ENCODE measurements at regions not wholly inside any gene's neighbourhood (a gene's known extent, or its start where the extent isn't known, plus 50 kb on each side); places are given as distances from the start of the nearest gene placed in this dataset.

DNA sequence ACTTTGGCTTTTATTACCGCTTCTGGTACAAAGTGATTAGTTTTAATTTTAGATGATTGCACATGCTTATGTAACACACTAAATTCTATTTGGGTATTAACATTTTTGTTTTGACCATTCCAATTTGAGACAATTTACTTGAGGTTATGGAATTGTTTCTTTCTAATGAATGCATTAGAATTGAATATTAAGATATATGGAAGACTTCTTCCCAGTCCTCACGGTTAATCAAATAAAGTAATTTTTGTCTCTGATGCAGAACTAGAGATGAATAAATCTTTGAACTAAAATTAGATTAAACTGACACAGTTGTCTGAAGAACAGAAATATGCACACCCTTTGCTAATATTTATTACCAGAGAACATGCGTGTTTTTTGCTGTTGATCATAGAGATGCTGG lies 127.1 kb upstream of the FBXL17 start:
- H3K9ac ChIP-seq (ENCODE audit: control insufficient read depth, insufficient read depth, low read length), result no peak overlapping the region
- ChIA-PET SMC1A (ENCODE audit: uncharacterized antibody, unreplicated experiment) (interaction anchor here (0.5 to 0.7 kb wide), 2 partner anchors 67 to 792 kb away, joined by 3 read pairs; no protein-coding TSS in a partner anchor), POLR2A (no interaction called here), RAD21 (ENCODE audit: unreplicated experiment) (no interaction called here), CTCF (no interaction called here)
- ATAC-seq (no peak), FAIRE-seq (no peak), DNase-seq (ENCODE audit: low read depth, low spot score) (no peak)
- no peak overlapping the region for H3K4me2 ChIP-seq (ENCODE audit: control insufficient read depth, insufficient read depth)
- H3K27ac ChIP-seq (ENCODE audit: control insufficient read depth, insufficient read depth), result no peak overlapping the region
- H3K27me3 ChIP-seq (replicated peaks in 1 of 2; ENCODE audit: control insufficient read depth in 2 of 2, insufficient read depth in 2 of 2, low read length in 1 of 2), result no peaks in the 10 kb centered on the region; a peak in 1 of 4 replicates
- no peaks in the 10 kb centered on the region for H3K36me3 ChIP-seq (ENCODE audit: control insufficient read depth in 2 of 2, insufficient read depth in 2 of 2, low read length in 1 of 2)
- no peaks in the 10 kb centered on the region for H3K9me3 ChIP-seq (replicated peaks; ENCODE audit: control insufficient read depth, insufficient read depth, low read length)
- in situ Hi-C loops (cut with MboI) (no loop called here), intact Hi-C loops (cut with micrococcal nuclease; ENCODE audit: unreplicated experiment) (no loop called here)
- WGBS (ENCODE audit: insufficient coverage, insufficient replicate concordance, low lambda C conversion rate, missing lambda C conversion rate), result 76% methylated on average over 3 of the region's 3 CpGs
- H3K4me1 ChIP-seq (ENCODE audit: control insufficient read depth, insufficient read depth, low read length), result no peaks in the 10 kb centered on the region
- no peak for TF ChIP-seq EGR1 (IDR thresholded peaks at IDR 0.05; ENCODE audit: borderline replicate concordance in 1 of 2, low read depth in 2 of 2, low read length in 2 of 2)
- TF ChIP-seq ZNF217 (IDR thresholded peaks at IDR 0.05), result no peak
- TF ChIP-seq RBBP5 (conservative IDR thresholded peaks at IDR 0.05), result no peak
- no peak for TF ChIP-seq RB1 (IDR thresholded peaks at IDR 0.05; ENCODE audit: borderline replicate concordance)
- TF ChIP-seq RUNX3 (IDR thresholded peaks at IDR 0.05; ENCODE audit: low read length), result no peak
- no TSS peak for BruUV-seq (replicated peaks)
- H2AFZ ChIP-seq (ENCODE audit: control insufficient read depth, low read depth, low read length), result no peak overlapping the region
- no peaks in the 10 kb centered on the region for H3K79me2 ChIP-seq (ENCODE audit: control insufficient read depth, insufficient read depth, low read length)
- H4K20me1 ChIP-seq (ENCODE audit: control insufficient read depth, insufficient read depth), result no peaks in the 10 kb centered on the region
- no peak overlapping the region for H3K4me3 ChIP-seq

DNA sequence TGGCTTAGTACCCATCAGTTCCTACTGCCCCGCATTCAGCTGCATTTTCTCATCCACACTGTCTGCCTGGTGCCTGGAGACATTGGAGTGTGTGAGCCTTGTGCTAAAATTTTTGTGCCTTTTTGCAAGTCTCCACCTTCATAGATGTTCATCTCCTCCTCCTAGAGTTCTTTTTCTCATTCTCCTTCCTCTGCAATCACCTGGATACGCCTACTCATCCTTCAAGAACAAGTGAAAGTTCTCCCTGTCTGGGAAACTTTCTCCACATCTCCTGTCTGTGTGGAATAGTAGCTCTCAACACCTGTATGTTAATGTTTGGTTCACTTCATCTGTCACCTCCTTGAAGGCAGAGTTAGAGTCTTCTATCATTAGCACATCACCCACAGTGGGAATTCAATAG lies 125.7 kb upstream of the FBXL17 start:
- Histone ChIP-seq H3K9me3 (replicated peaks; ENCODE audit: control insufficient read depth, insufficient read depth, low read length) (no peaks in the 10 kb centered on the region), H3K4me2 (ENCODE audit: control insufficient read depth, insufficient read depth) (no peak overlapping the region), H3K36me3 (ENCODE audit: control insufficient read depth in 2 of 2, insufficient read depth in 2 of 2, low read length in 1 of 2) (no peaks in the 10 kb centered on the region), H2AFZ (ENCODE audit: control insufficient read depth, low read depth, low read length) (no peak overlapping the region), H3K27ac (ENCODE audit: control insufficient read depth, insufficient read depth) (no peak overlapping the region), H3K4me3 (no peak overlapping the region), H3K79me2 (ENCODE audit: control insufficient read depth, insufficient read depth, low read length) (no peaks in the 10 kb centered on the region), H4K20me1 (ENCODE audit: control insufficient read depth, insufficient read depth) (no peaks in the 10 kb centered on the region), H3K27me3 (replicated peaks in 1 of 2; ENCODE audit: control insufficient read depth in 2 of 2, insufficient read depth in 2 of 2, low read length in 1 of 2) (no peaks in the 10 kb centered on the region; a peak in 1 of 4 replicates), H3K4me1 (ENCODE audit: control insufficient read depth, insufficient read depth, low read length) (no peaks in the 10 kb centered on the region), H3K9ac (ENCODE audit: control insufficient read depth, insufficient read depth, low read length) (no peak overlapping the region)
- ATAC-seq (no peak), DNase-seq (ENCODE audit: low read depth, low spot score) (no peak), FAIRE-seq (no peak)
- BruUV-seq (replicated peaks), result no TSS peak
- intact Hi-C loops (cut with micrococcal nuclease; ENCODE audit: unreplicated experiment), result no loop called here
- POLR2A ChIA-PET, result no interaction called here
- RAD21 ChIA-PET (ENCODE audit: unreplicated experiment), result no interaction called here
- SMC1A ChIA-PET (ENCODE audit: uncharacterized antibody, unreplicated experiment), result interaction anchor here (1.0 kb wide), 1 partner anchor 10 kb away, joined by 3 read pairs; no protein-coding TSS in a partner anchor
- 25% methylated on average over 2 of the region's 2 CpGs for WGBS (ENCODE audit: insufficient coverage, insufficient replicate concordance, low lambda C conversion rate, missing lambda C conversion rate)
- CTCF ChIA-PET, result interaction anchor here (0.7 kb wide), 1 partner anchor 16 kb away, joined by 3 read pairs; no protein-coding TSS in a partner anchor
- in situ Hi-C loops (cut with MboI), result no loop called here
- TF ChIP-seq FOXK2 (IDR thresholded peaks at IDR 0.05) (no peak), CBX3 (IDR thresholded peaks at IDR 0.05; ENCODE audit: borderline replicate concordance, low read depth) (no peak), NFIC (IDR thresholded peaks at IDR 0.05; ENCODE audit: low read depth, low read length) (no peak), SMC3 (IDR thresholded peaks at IDR 0.05; ENCODE audit: borderline replicate concordance, low read length) (no peak), RAD51 (IDR thresholded peaks at IDR 0.05) (no peak), ZZZ3 (IDR thresholded peaks at IDR 0.05; ENCODE audit: control insufficient read depth, insufficient read length, low read depth) (no peak)
- TF ChIP-seq, protein P1, sequence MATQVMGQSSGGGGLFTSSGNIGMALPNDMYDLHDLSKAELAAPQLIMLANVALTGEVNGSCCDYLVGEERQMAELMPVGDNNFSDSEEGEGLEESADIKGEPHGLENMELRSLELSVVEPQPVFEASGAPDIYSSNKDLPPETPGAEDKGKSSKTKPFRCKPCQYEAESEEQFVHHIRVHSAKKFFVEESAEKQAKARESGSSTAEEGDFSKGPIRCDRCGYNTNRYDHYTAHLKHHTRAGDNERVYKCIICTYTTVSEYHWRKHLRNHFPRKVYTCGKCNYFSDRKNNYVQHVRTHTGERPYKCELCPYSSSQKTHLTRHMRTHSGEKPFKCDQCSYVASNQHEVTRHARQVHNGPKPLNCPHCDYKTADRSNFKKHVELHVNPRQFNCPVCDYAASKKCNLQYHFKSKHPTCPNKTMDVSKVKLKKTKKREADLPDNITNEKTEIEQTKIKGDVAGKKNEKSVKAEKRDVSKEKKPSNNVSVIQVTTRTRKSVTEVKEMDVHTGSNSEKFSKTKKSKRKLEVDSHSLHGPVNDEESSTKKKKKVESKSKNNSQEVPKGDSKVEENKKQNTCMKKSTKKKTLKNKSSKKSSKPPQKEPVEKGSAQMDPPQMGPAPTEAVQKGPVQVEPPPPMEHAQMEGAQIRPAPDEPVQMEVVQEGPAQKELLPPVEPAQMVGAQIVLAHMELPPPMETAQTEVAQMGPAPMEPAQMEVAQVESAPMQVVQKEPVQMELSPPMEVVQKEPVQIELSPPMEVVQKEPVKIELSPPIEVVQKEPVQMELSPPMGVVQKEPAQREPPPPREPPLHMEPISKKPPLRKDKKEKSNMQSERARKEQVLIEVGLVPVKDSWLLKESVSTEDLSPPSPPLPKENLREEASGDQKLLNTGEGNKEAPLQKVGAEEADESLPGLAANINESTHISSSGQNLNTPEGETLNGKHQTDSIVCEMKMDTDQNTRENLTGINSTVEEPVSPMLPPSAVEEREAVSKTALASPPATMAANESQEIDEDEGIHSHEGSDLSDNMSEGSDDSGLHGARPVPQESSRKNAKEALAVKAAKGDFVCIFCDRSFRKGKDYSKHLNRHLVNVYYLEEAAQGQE (IDR thresholded peaks at IDR 0.05; ENCODE audit: low read depth, low read length), result no peak
- TF ChIP-seq, protein P2, sequence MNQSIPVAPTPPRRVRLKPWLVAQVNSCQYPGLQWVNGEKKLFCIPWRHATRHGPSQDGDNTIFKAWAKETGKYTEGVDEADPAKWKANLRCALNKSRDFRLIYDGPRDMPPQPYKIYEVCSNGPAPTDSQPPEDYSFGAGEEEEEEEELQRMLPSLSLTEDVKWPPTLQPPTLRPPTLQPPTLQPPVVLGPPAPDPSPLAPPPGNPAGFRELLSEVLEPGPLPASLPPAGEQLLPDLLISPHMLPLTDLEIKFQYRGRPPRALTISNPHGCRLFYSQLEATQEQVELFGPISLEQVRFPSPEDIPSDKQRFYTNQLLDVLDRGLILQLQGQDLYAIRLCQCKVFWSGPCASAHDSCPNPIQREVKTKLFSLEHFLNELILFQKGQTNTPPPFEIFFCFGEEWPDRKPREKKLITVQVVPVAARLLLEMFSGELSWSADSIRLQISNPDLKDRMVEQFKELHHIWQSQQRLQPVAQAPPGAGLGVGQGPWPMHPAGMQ (IDR thresholded peaks at IDR 0.05; ENCODE audit: borderline replicate concordance), result no peak
- TF ChIP-seq, protein P3, sequence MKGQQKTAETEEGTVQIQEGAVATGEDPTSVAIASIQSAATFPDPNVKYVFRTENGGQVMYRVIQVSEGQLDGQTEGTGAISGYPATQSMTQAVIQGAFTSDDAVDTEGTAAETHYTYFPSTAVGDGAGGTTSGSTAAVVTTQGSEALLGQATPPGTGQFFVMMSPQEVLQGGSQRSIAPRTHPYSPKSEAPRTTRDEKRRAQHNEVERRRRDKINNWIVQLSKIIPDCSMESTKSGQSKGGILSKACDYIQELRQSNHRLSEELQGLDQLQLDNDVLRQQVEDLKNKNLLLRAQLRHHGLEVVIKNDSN (IDR thresholded peaks at IDR 0.05; ENCODE audit: borderline replicate concordance, extremely low read length, insufficient read depth, low read depth, low read length), result no peak

All from GM12878 (cell line).